Astrocyte (in vitro differentiated cells and primary cell): ENCODE measurements at regions not wholly inside any gene's neighbourhood (a gene's known extent, or its start where the extent isn't known, plus 50 kb on each side); places are given as distances from the start of the nearest gene placed in this dataset.

ENCODE experiments used
- CTCF ChIP-seq: IDR thresholded peaks from 2 replicates; pipeline ENCODE4 v1.5.1; 2011; ENCODE audit warnings: low read depth, mild to moderate bottlenecking, inconsistent platforms, low read length, moderate library complexity; ENCODE audit not compliant: insufficient read depth
- EZH2 ChIP-seq: IDR thresholded peaks from 2 replicates; pipeline ENCODE4 v1.6.1; 2012; ENCODE audit warnings: mild to moderate bottlenecking, low read length, inconsistent platforms; ENCODE audit not compliant: insufficient read depth

GRCh38 chr4:136343340-136343739, 1189.0 kb downstream of the PCDH18 start:
- TF ChIP-seq CTCF (no peak), EZH2 (no peak)
